Ovary (tissue), 7 donors: ENCODE measurements at regions not wholly inside any gene's neighbourhood (a gene's known extent, or its start where the extent isn't known, plus 50 kb on each side); places are given as distances from the start of the nearest gene placed in this dataset.

Source experiments
- DNase-seq, 5 donors: peaks; one replicate each; pipeline ENCODE4 v3.0.0-alpha.2; 2019 to 2020
- H3K27ac ChIP-seq, 2 donors: fragments of 200-600 bp; one replicate each; pipeline versions ENCODE4 v1.5.1 to v1.8.0; 2019 to 2022
- H3K27me3 ChIP-seq: fragments of 200-600 bp; one replicate; pipeline ENCODE4 v1.8.0; 2022
- H3K36me3 ChIP-seq: fragments of 200-600 bp; sonication (generic); one replicate; pipeline ENCODE4 v1.5.1; 2019
- H3K4me1 ChIP-seq: one replicate; pipeline ENCODE4 v1.8.1; 2013; ENCODE audit warnings: mild to moderate bottlenecking, moderate library complexity; ENCODE audit not compliant: insufficient read depth
- H3K4me3 ChIP-seq: fragments of 200-600 bp; sonication (generic); one replicate; pipeline ENCODE4 v1.5.1; 2017
- H3K9me3 ChIP-seq, 2 donors: fragments of 200-600 bp in 1 of 2; sonication (generic) in 1 of 2; one replicate each; pipeline versions ENCODE4 v1.5.1 to v1.8.1; 2013 to 2019; ENCODE audit warnings: mild to moderate bottlenecking in 1 of 2, moderate library complexity in 1 of 2
- CTCF ChIP-seq, 3 donors: fragments of 450-650 bp in 2 of 3; fragments of 200-600 bp in 1 of 3; IDR thresholded peaks; one replicate each; pipeline versions ENCODE4 v1.5.1 to v1.8.0; 2016 to 2022; ENCODE audit warnings: antibody characterized with exemption in 3 of 3, mild to moderate bottlenecking in 1 of 3
- EP300 ChIP-seq: sonication (generic); formaldehyde crosslinking; IDR thresholded peaks from one replicate; pipeline ENCODE4 v1.6.1; 2017; ENCODE audit warnings: antibody characterized with exemption
- POLR2A ChIP-seq: fragments of 450-650 bp; IDR thresholded peaks from one replicate; pipeline ENCODE4 v1.6.1; 2017; ENCODE audit warnings: antibody characterized with exemption, mild to moderate bottlenecking, moderate library complexity
- WGBS, 3 donors: extraction: QIAGEN DNeasy Blood & Tissue Kit in 1 of 3; methylation state at CpG; one replicate each; pipeline versions ENCODE4 v1.1.5 to v1.1.7; 2013 to 2017; 5-methylcytosine and 5-hydroxymethylcytosine counted together
- intact Hi-C, 4 donors: fragments of 100-400 bp; cut with DNase I; formaldehyde crosslinking; loops; one replicate each; pipeline versions ENCODE4 v1.11.0 to v1.15.1; 2022 to 2023
- donor health status: DM: no; HTN: no; CAD: no; lungs with moderate emphysema.
- donor health status: DM: no; HTN: no; CAD: no.
- donor health status: Bipolar disorder and iron deficiency.
- donor health status: DM: no; HTN: no; CAD: no.
- donor health status: DM: yes; HTN: yes; CAD: no.

- H3K27me3 ChIP-seq = no peaks in the 10 kb centered on the region
- no peak for DNase-seq
- no peak overlapping the region for H3K27ac ChIP-seq
- H3K9me3 ChIP-seq = no peaks in the 10 kb centered on the region
- no peak overlapping the region for H3K4me3 ChIP-seq
- TF ChIP-seq EP300 (no peak), POLR2A (no peak), CTCF (IDR thresholded peaks at IDR 0.05) (no peak)
- H3K4me1 ChIP-seq = no peaks in the 10 kb centered on the region
- WGBS, 3 donors = 32 to 47% (median 33%) methylated on average over 13 of the region's 13 CpGs
- H3K36me3 ChIP-seq = no peaks in the 10 kb centered on the region
- intact Hi-C loops = no loop called here
Measured at GRCh38 chr17:15112846-15113617, 152.1 kb downstream of the PMP22 start.

- Histone ChIP-seq H3K4me3 (no peak overlapping the region), H3K36me3 (no peaks in the 10 kb centered on the region), H3K4me1 (no peaks in the 10 kb centered on the region), H3K27ac (no peak overlapping the region), H3K9me3 (no peaks in the 10 kb centered on the region), H3K27me3 (no peaks in the 10 kb centered on the region)
- no peak for TF ChIP-seq EP300
- no peak for TF ChIP-seq CTCF (IDR thresholded peaks at IDR 0.05)
- no peak for TF ChIP-seq POLR2A
- 49 to 92% (median 63%) methylated on average over 3 of the region's 3 CpGs for WGBS, 3 donors
- no peak for DNase-seq
- intact Hi-C loops = no loop called here
Measured at GRCh38 chr17:15109608-15110007, 155.5 kb downstream of the PMP22 start.

- intact Hi-C loops = no loop called here
- DNase-seq = no peak
- Histone ChIP-seq H3K27me3 (no peaks in the 10 kb centered on the region), H3K27ac (no peak overlapping the region), H3K4me3 (no peak overlapping the region), H3K4me1 (no peaks in the 10 kb centered on the region), H3K36me3 (no peaks in the 10 kb centered on the region), H3K9me3 (no peaks in the 10 kb centered on the region)
- WGBS, 3 donors = 53 to 66% (median 58%) methylated on average over 3 of the region's 3 CpGs
- TF ChIP-seq POLR2A (no peak), EP300 (no peak), CTCF (IDR thresholded peaks at IDR 0.05) (no peak)
Measured at GRCh38 chr17:15108992-15109391, 156.1 kb downstream of the PMP22 start.

- no peak for DNase-seq
- TF ChIP-seq POLR2A = no peak
- no peak for TF ChIP-seq EP300
- no peak for TF ChIP-seq CTCF (IDR thresholded peaks at IDR 0.05)
- intact Hi-C loops = no loop called here
- H3K9me3 ChIP-seq = no peaks in the 10 kb centered on the region
- H3K4me1 ChIP-seq = no peaks in the 10 kb centered on the region
- no peaks in the 10 kb centered on the region for H3K36me3 ChIP-seq
- H3K27me3 ChIP-seq = no peaks in the 10 kb centered on the region
- H3K27ac ChIP-seq = no peak overlapping the region
- WGBS, 3 donors = 60 to 63% (median 60%) methylated on average over 3 of the region's 3 CpGs
- H3K4me3 ChIP-seq = no peak overlapping the region
Measured at GRCh38 chr17:15106540-15106939, 158.6 kb downstream of the PMP22 start.
